Esophagus squamous epithelium (tissue), 5 donors: ENCODE measurements at regions not wholly inside any gene's neighbourhood (a gene's known extent, or its start where the extent isn't known, plus 50 kb on each side); places are given as distances from the start of the nearest gene placed in this dataset.

Experiments used
- DNase-seq: peaks from one replicate; lab custom pipeline; 2025; lab: John Stamatoyannopoulos, UW
- H3K27ac ChIP-seq, 4 donors: fragments of 200-600 bp; sonication (generic); one replicate each; pipeline ENCODE4 v1.5.1; 2016 to 2019; ENCODE audit warnings: mild to moderate bottlenecking in 1 of 4
- H3K27me3 ChIP-seq, 4 donors: fragments of 200-600 bp; sonication (generic); 1 replicate in 3 of 4; 2 replicates in 1 of 4; pipeline versions ENCODE4 v1.5.1 to v1.6.0; 2017 to 2021; ENCODE audit warnings: antibody characterized with exemption in 1 of 4
- H3K36me3 ChIP-seq, 3 donors: fragments of 200-600 bp; sonication (generic); one replicate each; pipeline ENCODE4 v1.5.1; 2016 to 2019
- H3K4me1 ChIP-seq, 3 donors: fragments of 200-600 bp; sonication (generic); one replicate each; pipeline ENCODE4 v1.5.1; 2017 to 2019
- H3K4me3 ChIP-seq, 4 donors: fragments of 200-600 bp; sonication (generic); 1 replicate in 3 of 4; 2 replicates in 1 of 4; pipeline ENCODE4 v1.5.1; 2016 to 2019; ENCODE audit warnings: mild to moderate bottlenecking in 2 of 4, moderate library complexity in 1 of 4
- H3K9me3 ChIP-seq, 3 donors: fragments of 200-600 bp; sonication (generic); one replicate each; pipeline ENCODE4 v1.5.1; 2016 to 2019
- CTCF ChIP-seq, 6 experiments: fragments of 450-650 bp in 4 of 6; fragments of 200-600 bp in 2 of 6; sonication (generic) in 2 of 6; IDR thresholded peaks; one replicate each; pipeline ENCODE4 v1.5.1; 2016 to 2019; ENCODE audit warnings: antibody characterized with exemption in 6 of 6, mild to moderate bottlenecking in 4 of 6, moderate library complexity in 4 of 6
- POLR2A ChIP-seq, 4 donors: fragments of 450-650 bp; IDR thresholded peaks; one replicate each; pipeline ENCODE4 v1.6.1; 2017; ENCODE audit warnings: antibody characterized with exemption in 4 of 4, mild to moderate bottlenecking in 4 of 4, moderate library complexity in 3 of 4
- WGBS, 2 donors: methylation state at CpG; one replicate each; pipeline ENCODE4 v1.1.5; 2018; 5-methylcytosine and 5-hydroxymethylcytosine counted together
- intact Hi-C: fragments of 100-400 bp; cut with DNase I; formaldehyde crosslinking; loops from one replicate; pipeline ENCODE4 v1.15.0; 2022
- donor health status: DM: yes; HTN: yes; CAD: no.

GRCh38 chr2:75258620-75259019 lies 59.3 kb upstream of the TACR1 start:
- TF ChIP-seq CTCF (IDR thresholded peaks at IDR 0.05): no peak
- no peak for TF ChIP-seq POLR2A (IDR thresholded peaks at IDR 0.05)
- H3K9me3 ChIP-seq: peaks cover 0 to 11% (median 5%) of the 10 kb centered on the region in 3 donors
- no peak overlapping the region for H3K4me3 ChIP-seq
- no peak for DNase-seq
- H3K4me1 ChIP-seq: no peaks in the 10 kb centered on the region
- no peaks in the 10 kb centered on the region for H3K27me3 ChIP-seq
- intact Hi-C loops: no loop called here
- H3K36me3 ChIP-seq: no peaks in the 10 kb centered on the region
- H3K27ac ChIP-seq: no peak overlapping the region

GRCh38 chr2:75256485-75256884 lies 57.2 kb upstream of the TACR1 start:
- 64 to 67% methylated on average over 1 of the region's 1 CpG for WGBS, 2 donors
- peaks cover 0 to 11% (median 5%) of the 10 kb centered on the region in 3 donors for H3K9me3 ChIP-seq
- no peak for TF ChIP-seq CTCF (IDR thresholded peaks at IDR 0.05)
- no peak for TF ChIP-seq POLR2A (IDR thresholded peaks at IDR 0.05)
- no peak overlapping the region for H3K27ac ChIP-seq
- no peak for DNase-seq
- H3K27me3 ChIP-seq: no peaks in the 10 kb centered on the region
- H3K4me1 ChIP-seq: no peaks in the 10 kb centered on the region
- H3K36me3 ChIP-seq: no peaks in the 10 kb centered on the region
- H3K4me3 ChIP-seq: no peak overlapping the region
- intact Hi-C loops: no loop called here

DNA sequence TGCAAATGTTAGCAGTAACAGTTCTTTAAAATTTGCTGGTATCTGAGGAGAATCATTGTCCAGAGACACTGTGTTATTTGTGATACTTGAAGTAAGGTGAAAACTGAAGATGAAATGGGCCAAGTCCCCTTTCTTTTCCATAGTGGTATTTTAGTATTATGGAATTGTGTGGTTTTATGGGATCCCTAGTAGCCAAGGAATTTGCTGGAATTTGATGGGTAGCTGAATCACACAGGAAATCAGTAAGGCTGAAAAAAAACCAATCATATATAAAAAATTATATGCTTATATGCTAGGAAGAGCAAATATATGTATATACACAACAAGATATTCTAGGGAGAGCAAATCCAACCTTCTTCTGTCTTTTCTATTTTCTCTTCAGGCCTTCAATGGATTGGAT lies 54.2 kb upstream of the TACR1 start:
- TF ChIP-seq POLR2A (IDR thresholded peaks at IDR 0.05) (no peak), CTCF (IDR thresholded peaks at IDR 0.05) (no peak)
- Histone ChIP-seq H3K27ac (no peak overlapping the region), H3K4me3 (no peak overlapping the region), H3K36me3 (no peaks in the 10 kb centered on the region), H3K4me1 (no peaks in the 10 kb centered on the region), H3K9me3 (peaks cover 0 to 10% (median 0%) of the 10 kb centered on the region in 3 donors), H3K27me3 (no peaks in the 10 kb centered on the region)
- intact Hi-C loops: no loop called here
- no peak for DNase-seq

- Histone ChIP-seq H3K27me3 (no peaks in the 10 kb centered on the region), H3K9me3 (peaks cover 0 to 10% (median 0%) of the 10 kb centered on the region in 3 donors), H3K36me3 (no peaks in the 10 kb centered on the region), H3K27ac (no peak overlapping the region), H3K4me1 (no peaks in the 10 kb centered on the region), H3K4me3 (no peak overlapping the region)
- WGBS, 2 donors: 56 to 69% methylated on average over 3 of the region's 3 CpGs
- no peak for TF ChIP-seq POLR2A (IDR thresholded peaks at IDR 0.05)
- TF ChIP-seq CTCF (IDR thresholded peaks at IDR 0.05): no peak
- intact Hi-C loops: no loop called here
- DNase-seq: no peak
These were observed 52.6 kb upstream of the TACR1 start for GRCh38 chr2:75251896-75252295.
